SK-N-SH (cell line): ENCODE measurements at regions not wholly inside any gene's neighbourhood (a gene's known extent, or its start where the extent isn't known, plus 50 kb on each side); places are given as distances from the start of the nearest gene placed in this dataset.

Experiments
- CTCF ChIA-PET: fragments of 300-600, 350-600 bp; formaldehyde crosslinking; extraction: SDS; loops from one replicate; lab custom pipeline; 2021; lab: Yijun Ruan, JAX
- POLR2A ChIA-PET: fragments of 350-600 bp; sonication (Branson Sonifier 250); formaldehyde crosslinking; extraction: SDS; loops from one replicate; lab custom pipeline; 2020; ENCODE audit warnings: antibody characterized with exemption, inconsistent platforms; lab: Yijun Ruan, JAX
- DNase-seq: peaks from one replicate; pipeline ENCODE4 v3.0.0; 2012
- H2AFZ ChIP-seq: fragments of 200-600 bp; sonication (generic); 2 replicates; pipeline ENCODE4 v1.8.1; 2016; ENCODE audit warnings: antibody characterized with exemption, mild to moderate bottlenecking, low read depth
- H3F3A ChIP-seq: fragments of 200-600 bp; sonication (generic); replicated peaks from 2 replicates; pipeline ENCODE3; 2016; ENCODE audit warnings: antibody characterized with exemption, mild to moderate bottlenecking; ENCODE audit not compliant: insufficient read depth
- H3K27ac ChIP-seq, 2 experiments: fragments of 200-500 bp in 1 of 2; fragments of 200-600 bp in 1 of 2; sonication (Bioruptor generic) in 1 of 2; sonication (generic), shearing (Covaris generic) in 1 of 2; 2 replicates each; pipeline versions ENCODE4 v1.5.1 to v1.6.1; 2014 to 2016; ENCODE audit warnings: low read depth in 2 of 2, inconsistent platforms in 1 of 2, low read length in 1 of 2, mild to moderate bottlenecking in 1 of 2, mixed read lengths in 1 of 2
- H3K27me3 ChIP-seq: fragments of 200-600 bp; sonication (generic), shearing (Covaris generic); 2 replicates; pipeline ENCODE4 v1.6.1; 2016; ENCODE audit warnings: mixed run types; ENCODE audit not compliant: insufficient read depth
- H3K36me3 ChIP-seq, 2 experiments: fragments of 200-500 bp in 1 of 2; fragments of 200-600 bp in 1 of 2; sonication (Bioruptor generic) in 1 of 2; sonication (generic) in 1 of 2; replicated peaks in 1 of 2; 2 replicates each; pipeline versions ENCODE3 to v1.5.1; 2014 to 2016; ENCODE audit warnings: low read length in 1 of 2, mild to moderate bottlenecking in 1 of 2; ENCODE audit not compliant: insufficient read depth in 2 of 2, control insufficient read depth in 1 of 2
- H3K4me1 ChIP-seq, 2 experiments: fragments of 200-500 bp in 1 of 2; fragments of 200-600 bp in 1 of 2; sonication (Bioruptor generic) in 1 of 2; sonication (generic), shearing (Covaris generic) in 1 of 2; 2 replicates each; pipeline versions ENCODE4 v1.5.1 to v1.6.1; 2014 to 2016; ENCODE audit warnings: low read depth in 1 of 2, low read length in 1 of 2, mixed run types in 1 of 2; ENCODE audit not compliant: insufficient read depth in 2 of 2, control insufficient read depth in 1 of 2
- H3K4me2 ChIP-seq: fragments of 200-600 bp; sonication (generic), shearing (Covaris generic); 2 replicates; pipeline ENCODE4 v1.6.1; 2017; ENCODE audit warnings: mixed run types
- H3K4me3 ChIP-seq, 2 experiments: fragments of 200-500 bp in 1 of 2; fragments of 200-600 bp in 1 of 2; sonication (Bioruptor generic) in 1 of 2; sonication (generic), shearing (Covaris generic) in 1 of 2; 2 replicates each; pipeline versions ENCODE4 v1.5.1 to v1.8.1; 2014 to 2016; ENCODE audit warnings: low read depth in 2 of 2, inconsistent platforms in 1 of 2, low read length in 1 of 2, mild to moderate bottlenecking in 1 of 2, mixed read lengths in 1 of 2, moderate library complexity in 1 of 2
- H3K79me2 ChIP-seq: fragments of 200-600 bp; sonication (generic); 2 replicates; pipeline ENCODE4 v1.8.1; 2017; ENCODE audit warnings: mild to moderate bottlenecking; ENCODE audit not compliant: insufficient read depth
- H3K9ac ChIP-seq: fragments of 200-600 bp; sonication (generic); 2 replicates; pipeline ENCODE4 v1.6.1; 2017; ENCODE audit warnings: mixed run types
- H3K9me2 ChIP-seq: fragments of 200-600 bp; sonication (generic); 2 replicates; pipeline ENCODE4 v1.6.1; 2017; ENCODE audit warnings: mixed run types
- H3K9me3 ChIP-seq: fragments of 200-600 bp; sonication (generic); 2 replicates; pipeline ENCODE4 v1.6.1; 2017; ENCODE audit warnings: mixed run types, mild to moderate bottlenecking, moderate library complexity
- H4K20me1 ChIP-seq: fragments of 200-600 bp; sonication (generic); 2 replicates; pipeline ENCODE4 v1.6.1; 2017; ENCODE audit warnings: mild to moderate bottlenecking, mixed run types; ENCODE audit not compliant: insufficient read depth
- CHD2 ChIP-seq: fragments of 150-350 bp; IDR thresholded peaks from 2 replicates; pipeline ENCODE4 v1.6.1; 2018; ENCODE audit warnings: low read length; ENCODE audit not compliant: partially characterized antibody
- EP300 ChIP-seq, 2 experiments: IDR thresholded peaks; 2 replicates each; pipeline versions ENCODE4 v1.4.0 to v1.6.1; 2012; ENCODE audit warnings: borderline replicate concordance in 1 of 2, low read depth in 1 of 2, low read length in 1 of 2
- EZH2phosphoT487 ChIP-seq: fragments of 200-600 bp; sonication (generic); IDR thresholded peaks from 2 replicates; pipeline ENCODE4 v1.6.1; 2017; ENCODE audit warnings: low read depth, mixed run types, mild to moderate bottlenecking, antibody characterized with exemption, moderate library complexity, borderline replicate concordance
- FOXJ3 ChIP-seq: sonication (generic); formaldehyde crosslinking; IDR thresholded peaks from 2 replicates; pipeline ENCODE4 v1.5.1; 2020; ENCODE audit warnings: mild to moderate bottlenecking, missing genetic modification reagents
- GATA2 ChIP-seq: sonication (generic); formaldehyde crosslinking; IDR thresholded peaks from 2 replicates; pipeline ENCODE4 v1.5.0; 2020; ENCODE audit warnings: mild to moderate bottlenecking, missing genetic modification reagents
- JUND ChIP-seq: IDR thresholded peaks from 2 replicates; pipeline ENCODE4 v1.4.0; 2012
- RCOR1 ChIP-seq: fragments of 150-350 bp; IDR thresholded peaks from 2 replicates; pipeline ENCODE4 v1.6.1; 2017; ENCODE audit warnings: antibody characterized with exemption, low read length
- RFX5 ChIP-seq: IDR thresholded peaks from 2 replicates; pipeline ENCODE4 v1.6.1; 2012; ENCODE audit warnings: mild to moderate bottlenecking, improper control_type of control experiment, low read length
- TAF1 ChIP-seq: IDR thresholded peaks from 2 replicates; pipeline ENCODE4 v1.6.1; 2012; ENCODE audit warnings: low read depth, mild to moderate bottlenecking, low read length, moderate library complexity, borderline replicate concordance
- YY1 ChIP-seq: IDR thresholded peaks from 2 replicates; pipeline ENCODE4 v1.4.0; 2012; ENCODE audit warnings: low read depth, mild to moderate bottlenecking
- WGBS: methylation state at CpG from one replicate; pipeline ENCODE4 v1.1.6; 2017; ENCODE audit warnings: low lambda C conversion rate; 5-methylcytosine and 5-hydroxymethylcytosine counted together
- TF ChIP-seq, protein P1 (sequence below): fragments of 150-350 bp; IDR thresholded peaks from 2 replicates; pipeline ENCODE4 v1.6.1; 2017; ENCODE audit warnings: antibody characterized with exemption, low read length, low read depth, borderline replicate concordance
- TF ChIP-seq, protein P2 (sequence below): IDR thresholded peaks from 2 replicates; pipeline ENCODE4 v1.6.1; 2012; ENCODE audit warnings: mild to moderate bottlenecking, low read depth, low read length, moderate library complexity

DNA sequence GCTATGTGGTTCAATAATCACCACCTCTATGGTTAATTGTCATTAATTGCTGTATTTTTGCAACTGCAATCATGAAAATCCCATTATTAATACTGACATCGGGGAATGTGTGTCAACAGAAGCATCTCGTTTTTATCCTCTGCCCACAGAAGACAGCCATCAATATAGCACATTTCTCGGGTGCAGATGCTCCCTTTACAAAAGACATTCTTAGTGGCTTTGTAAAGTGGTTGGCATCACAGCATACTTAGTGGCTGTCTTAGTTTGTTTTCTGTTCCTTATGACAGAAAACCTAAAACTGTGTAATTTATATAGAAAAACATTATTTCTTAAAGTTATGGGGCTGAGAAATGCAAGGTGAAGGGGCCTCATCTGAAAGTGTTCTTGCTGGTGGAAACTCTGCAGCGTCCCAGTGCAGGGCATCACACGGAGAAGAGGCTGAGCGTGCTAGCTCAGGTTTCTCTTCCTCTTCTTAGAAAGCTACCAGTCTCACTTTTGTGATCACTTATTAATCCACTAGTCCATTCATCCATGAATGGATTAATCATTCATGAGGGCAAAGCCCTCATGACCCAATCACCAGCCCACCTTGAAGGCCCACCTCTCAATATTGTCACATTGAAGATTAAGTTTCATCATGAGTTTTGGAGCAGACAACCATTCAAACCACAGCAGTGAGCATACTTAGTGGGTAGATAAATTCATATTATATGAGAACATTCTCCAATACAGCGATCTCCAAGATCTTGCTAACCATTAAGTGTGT is 1067.7 kb upstream of the PABPC4L start:
- no peak overlapping the region for H3K9ac ChIP-seq
- no peaks in the 10 kb centered on the region for H3K9me3 ChIP-seq
- 29% methylated on average over 7 of the region's 7 CpGs for WGBS
- no peaks in the 10 kb centered on the region for H3K27me3 ChIP-seq
- CTCF ChIA-PET, result no interaction called here
- no peak for DNase-seq
- no peaks in the 10 kb centered on the region for H3K9me2 ChIP-seq
- no peak for TF ChIP-seq EZH2phosphoT487
- TF ChIP-seq, protein P1, sequence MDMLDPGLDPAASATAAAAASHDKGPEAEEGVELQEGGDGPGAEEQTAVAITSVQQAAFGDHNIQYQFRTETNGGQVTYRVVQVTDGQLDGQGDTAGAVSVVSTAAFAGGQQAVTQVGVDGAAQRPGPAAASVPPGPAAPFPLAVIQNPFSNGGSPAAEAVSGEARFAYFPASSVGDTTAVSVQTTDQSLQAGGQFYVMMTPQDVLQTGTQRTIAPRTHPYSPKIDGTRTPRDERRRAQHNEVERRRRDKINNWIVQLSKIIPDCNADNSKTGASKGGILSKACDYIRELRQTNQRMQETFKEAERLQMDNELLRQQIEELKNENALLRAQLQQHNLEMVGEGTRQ, result no peak
- no peak for TF ChIP-seq RCOR1
- TF ChIP-seq JUND, result no peak
- no peak for TF ChIP-seq YY1
- TF ChIP-seq, protein P2, sequence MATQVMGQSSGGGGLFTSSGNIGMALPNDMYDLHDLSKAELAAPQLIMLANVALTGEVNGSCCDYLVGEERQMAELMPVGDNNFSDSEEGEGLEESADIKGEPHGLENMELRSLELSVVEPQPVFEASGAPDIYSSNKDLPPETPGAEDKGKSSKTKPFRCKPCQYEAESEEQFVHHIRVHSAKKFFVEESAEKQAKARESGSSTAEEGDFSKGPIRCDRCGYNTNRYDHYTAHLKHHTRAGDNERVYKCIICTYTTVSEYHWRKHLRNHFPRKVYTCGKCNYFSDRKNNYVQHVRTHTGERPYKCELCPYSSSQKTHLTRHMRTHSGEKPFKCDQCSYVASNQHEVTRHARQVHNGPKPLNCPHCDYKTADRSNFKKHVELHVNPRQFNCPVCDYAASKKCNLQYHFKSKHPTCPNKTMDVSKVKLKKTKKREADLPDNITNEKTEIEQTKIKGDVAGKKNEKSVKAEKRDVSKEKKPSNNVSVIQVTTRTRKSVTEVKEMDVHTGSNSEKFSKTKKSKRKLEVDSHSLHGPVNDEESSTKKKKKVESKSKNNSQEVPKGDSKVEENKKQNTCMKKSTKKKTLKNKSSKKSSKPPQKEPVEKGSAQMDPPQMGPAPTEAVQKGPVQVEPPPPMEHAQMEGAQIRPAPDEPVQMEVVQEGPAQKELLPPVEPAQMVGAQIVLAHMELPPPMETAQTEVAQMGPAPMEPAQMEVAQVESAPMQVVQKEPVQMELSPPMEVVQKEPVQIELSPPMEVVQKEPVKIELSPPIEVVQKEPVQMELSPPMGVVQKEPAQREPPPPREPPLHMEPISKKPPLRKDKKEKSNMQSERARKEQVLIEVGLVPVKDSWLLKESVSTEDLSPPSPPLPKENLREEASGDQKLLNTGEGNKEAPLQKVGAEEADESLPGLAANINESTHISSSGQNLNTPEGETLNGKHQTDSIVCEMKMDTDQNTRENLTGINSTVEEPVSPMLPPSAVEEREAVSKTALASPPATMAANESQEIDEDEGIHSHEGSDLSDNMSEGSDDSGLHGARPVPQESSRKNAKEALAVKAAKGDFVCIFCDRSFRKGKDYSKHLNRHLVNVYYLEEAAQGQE, result no peak
- TF ChIP-seq RFX5, result no peak
- no peak for TF ChIP-seq CHD2
- TF ChIP-seq GATA2 (CRISPR knock-in tag), result no peak
- TF ChIP-seq EP300 (IDR thresholded peaks at IDR 0.05; ENCODE audit: borderline replicate concordance in 1 of 2, low read depth in 1 of 2, low read length in 1 of 2), result no peak
- no peak for TF ChIP-seq TAF1
- H3F3A ChIP-seq, result no peaks in the 10 kb centered on the region
- H3K27ac ChIP-seq, result no peak overlapping the region
- H3K4me3 ChIP-seq, result no peak overlapping the region
- no peaks in the 10 kb centered on the region for H3K79me2 ChIP-seq
- H3K36me3 ChIP-seq, result no peaks in the 10 kb centered on the region
- H3K4me2 ChIP-seq, result no peak overlapping the region
- H3K4me1 ChIP-seq, result no peaks in the 10 kb centered on the region; a peak in 1 of 4 replicates
- H4K20me1 ChIP-seq, result no peaks in the 10 kb centered on the region
- POLR2A ChIA-PET, result no interaction called here
- no peak overlapping the region for H2AFZ ChIP-seq

DNA sequence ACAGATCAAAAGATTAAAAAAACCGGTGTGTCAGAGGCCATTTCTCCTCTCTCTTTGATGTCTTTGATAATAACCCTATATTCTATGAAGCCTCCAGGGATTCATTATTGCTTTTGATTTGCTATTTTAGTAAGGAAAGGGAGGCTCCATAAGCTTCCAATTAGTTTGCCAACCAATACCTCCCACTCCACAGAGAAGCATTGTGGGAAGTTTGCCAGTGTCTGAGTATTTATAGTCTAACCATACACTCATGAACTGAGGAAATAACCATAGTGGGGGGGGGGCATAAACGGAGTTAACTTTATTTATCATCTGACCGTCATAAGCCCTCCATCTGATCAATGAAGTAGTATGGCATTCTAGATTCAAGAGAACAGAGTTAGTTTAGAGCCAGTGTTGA is 1066.8 kb upstream of the PABPC4L start:
- H4K20me1 ChIP-seq, result no peaks in the 10 kb centered on the region
- WGBS, result 24% methylated on average over 3 of the region's 3 CpGs
- CTCF ChIA-PET, result no interaction called here

More for the DNA sequence above, 1066.8 kb upstream of the PABPC4L start:
- TF ChIP-seq TAF1, result no peak
- TF ChIP-seq, protein P1, result no peak
- no peak for TF ChIP-seq FOXJ3 (CRISPR knock-in tag)
- TF ChIP-seq, all 33 proteins: peak for 0
- Histone ChIP-seq H3K79me2 (no peaks in the 10 kb centered on the region), H3K4me2 (no peak overlapping the region), H3K9me2 (no peaks in the 10 kb centered on the region), H3K9me3 (no peaks in the 10 kb centered on the region), H3K36me3 (no peaks in the 10 kb centered on the region), H3K27me3 (no peaks in the 10 kb centered on the region), H3K4me3 (no peak overlapping the region), H3K9ac (no peak overlapping the region), H3K4me1 (no peaks in the 10 kb centered on the region), H2AFZ (no peak overlapping the region), H3K27ac (no peak overlapping the region), H3F3A (no peaks in the 10 kb centered on the region)
- POLR2A ChIA-PET, result no interaction called here
- no peak for DNase-seq
